MM.1S (cell line): ENCODE measurements at regions not wholly inside any gene's neighbourhood (a gene's known extent, or its start where the extent isn't known, plus 50 kb on each side); places are given as distances from the start of the nearest gene placed in this dataset.

ENCODE experiments used
- DNase-seq: peaks from one replicate; pipeline ENCODE4 v3.0.0-alpha.2; 2015
- H2AFZ ChIP-seq: fragments of 300-600 bp; sonication (generic); 2 replicates; pipeline ENCODE4 v1.6.0; 2016; ENCODE audit warnings: antibody characterized with exemption, low read length
- H3F3A ChIP-seq: fragments of 300-600 bp; sonication (generic); 2 replicates; pipeline ENCODE4 v1.6.1; 2016; ENCODE audit warnings: mild to moderate bottlenecking, antibody characterized with exemption, low read length, moderate library complexity, mixed read lengths; ENCODE audit not compliant: insufficient read depth
- H3K27ac ChIP-seq: fragments of 300-600 bp; sonication (generic); 2 replicates; pipeline ENCODE4 v1.5.1; 2016; ENCODE audit warnings: mild to moderate bottlenecking, low read length
- H3K27me3 ChIP-seq: fragments of 300-600 bp; sonication (generic); replicated peaks from 2 replicates; pipeline ENCODE4 v1.6.0; 2016; ENCODE audit warnings: low read length; ENCODE audit not compliant: insufficient read depth
- H3K36me3 ChIP-seq: fragments of 300-600 bp; sonication (generic); replicated peaks from 2 replicates; pipeline ENCODE4 v1.6.1; 2016; ENCODE audit warnings: mild to moderate bottlenecking, low read length, mixed read lengths; ENCODE audit not compliant: insufficient read depth
- H3K4me1 ChIP-seq: fragments of 300-600 bp; sonication (generic); 2 replicates; pipeline ENCODE4 v1.6.1; 2016; ENCODE audit warnings: low read length, mixed read lengths
- H3K4me2 ChIP-seq: fragments of 300-600 bp; sonication (generic); 2 replicates; pipeline ENCODE4 v1.6.0; 2016; ENCODE audit warnings: low read depth, low read length
- H3K4me3 ChIP-seq: fragments of 300-600 bp; sonication (generic); 2 replicates; pipeline ENCODE4 v1.5.1; 2016; ENCODE audit warnings: low read length, mixed read lengths
- H3K79me2 ChIP-seq: fragments of 300-600 bp; sonication (generic); 2 replicates; pipeline ENCODE4 v1.6.1; 2016; ENCODE audit warnings: mixed run types, low read length, mixed read lengths
- H3K9ac ChIP-seq: fragments of 300-600 bp; sonication (generic); 2 replicates; pipeline ENCODE4 v1.6.1; 2016; ENCODE audit warnings: low read length, mixed read lengths
- H3K9me2 ChIP-seq: fragments of 300-600 bp; sonication (generic); replicated peaks from 2 replicates; pipeline ENCODE4 v1.6.1; 2016; ENCODE audit warnings: mild to moderate bottlenecking, low read length, mixed read lengths; ENCODE audit not compliant: insufficient read depth
- H3K9me3 ChIP-seq: fragments of 300-600 bp; sonication (generic); replicated peaks from 2 replicates; pipeline ENCODE4 v1.6.1; 2016; ENCODE audit warnings: mild to moderate bottlenecking, low read length, mixed read lengths; ENCODE audit not compliant: insufficient read depth
- H4K20me1 ChIP-seq: fragments of 300-600 bp; sonication (generic); 2 replicates; pipeline ENCODE4 v1.6.1; 2016; ENCODE audit warnings: mild to moderate bottlenecking, low read length, moderate library complexity, mixed read lengths; ENCODE audit not compliant: insufficient read depth
- CTCF ChIP-seq: fragments of 300-600 bp; sonication (generic); IDR thresholded peaks from 2 replicates; pipeline ENCODE4 v1.5.1; 2016; ENCODE audit warnings: antibody characterized with exemption, low read length, mixed read lengths
- EZH2 ChIP-seq: fragments of 300-600 bp; sonication (generic); optimal IDR thresholded peaks from 2 replicates; pipeline ENCODE3; 2017; ENCODE audit warnings: low read depth, mild to moderate bottlenecking, antibody characterized with exemption, low read length, mixed read lengths
- EZH2phosphoT487 ChIP-seq: fragments of 300-600 bp; sonication (generic); IDR thresholded peaks from 2 replicates; pipeline ENCODE4 v1.6.1; 2018; ENCODE audit warnings: antibody characterized with exemption, low read length

GRCh38 chr7:91515961-91516360 is 251.7 kb downstream of the FZD1 start:
- H3K4me2 ChIP-seq = no peak overlapping the region
- no peak for DNase-seq
- H4K20me1 ChIP-seq = no peaks in the 10 kb centered on the region
- H3F3A ChIP-seq = no peaks in the 10 kb centered on the region
- no peaks in the 10 kb centered on the region for H3K27me3 ChIP-seq
- no peaks in the 10 kb centered on the region for H3K79me2 ChIP-seq
- H3K9me3 ChIP-seq = no peaks in the 10 kb centered on the region
- no peak overlapping the region for H3K9ac ChIP-seq
- TF ChIP-seq EZH2phosphoT487 (no peak), EZH2 (no peak), CTCF (no peak)
- H3K36me3 ChIP-seq = no peaks in the 10 kb centered on the region
- H3K27ac ChIP-seq = no peak overlapping the region
- H3K4me1 ChIP-seq = no peaks in the 10 kb centered on the region
- no peaks in the 10 kb centered on the region for H3K9me2 ChIP-seq
- H3K4me3 ChIP-seq = no peak overlapping the region
- no peak overlapping the region for H2AFZ ChIP-seq

- Histone ChIP-seq H2AFZ (no peak overlapping the region), H3K27ac (no peak overlapping the region), H4K20me1 (no peaks in the 10 kb centered on the region), H3K9me2 (no peaks in the 10 kb centered on the region), H3K9ac (no peak overlapping the region), H3K79me2 (no peaks in the 10 kb centered on the region), H3F3A (no peaks in the 10 kb centered on the region), H3K36me3 (no peaks in the 10 kb centered on the region), H3K4me3 (no peak overlapping the region), H3K27me3 (no peaks in the 10 kb centered on the region), H3K4me1 (no peaks in the 10 kb centered on the region), H3K9me3 (no peaks in the 10 kb centered on the region), H3K4me2 (no peak overlapping the region)
- TF ChIP-seq CTCF (no peak), EZH2 (no peak), EZH2phosphoT487 (no peak)
- no peak for DNase-seq
Observed at GRCh38 chr7:91517201-91517785, 253.1 kb downstream of the FZD1 start.

- H3K4me2 ChIP-seq = no peak overlapping the region
- no peaks in the 10 kb centered on the region for H3K27me3 ChIP-seq
- no peak for TF ChIP-seq CTCF
- TF ChIP-seq EZH2 = no peak
- no peak for TF ChIP-seq EZH2phosphoT487
- H3K9me3 ChIP-seq = no peaks in the 10 kb centered on the region
- no peak overlapping the region for H3K9ac ChIP-seq
- no peak overlapping the region for H2AFZ ChIP-seq
- DNase-seq = no peak
- H3K36me3 ChIP-seq = no peaks in the 10 kb centered on the region
- H3K4me1 ChIP-seq = no peaks in the 10 kb centered on the region
- no peak overlapping the region for H3K27ac ChIP-seq
- H3F3A ChIP-seq = no peaks in the 10 kb centered on the region
- H3K4me3 ChIP-seq = no peak overlapping the region
- no peaks in the 10 kb centered on the region for H4K20me1 ChIP-seq
- no peaks in the 10 kb centered on the region for H3K79me2 ChIP-seq
- no peaks in the 10 kb centered on the region for H3K9me2 ChIP-seq
Observed at GRCh38 chr7:91518058-91518457, 253.8 kb downstream of the FZD1 start.
